K562 (cell line): ENCODE measurements at regions not wholly inside any gene's neighbourhood (a gene's known extent, or its start where the extent isn't known, plus 50 kb on each side); places are given as distances from the start of the nearest gene placed in this dataset.
A peak's percentile ranks its signal among the peaks of the same experiment; 100 is the strongest.

Source experiments
- BRCA1 ChIP-seq, 2 experiments: fragments of 450-650 bp in 1 of 2; sonication (generic) in 1 of 2; formaldehyde crosslinking in 1 of 2; IDR thresholded peaks; 2 replicates each; pipeline versions ENCODE4 v1.5.0 to v1.6.1; 2017 to 2020; ENCODE audit warnings: mild to moderate bottlenecking in 1 of 2, missing genetic modification reagents in 1 of 2
- CEBPB ChIP-seq: fragments of 450-650 bp; IDR thresholded peaks from 2 replicates; pipeline ENCODE4 v1.6.1; 2016; ENCODE audit warnings: missing genetic modification characterization, missing compliant biosample characterization
- FOXM1 ChIP-seq, 2 experiments: fragments of 450-650 bp in 1 of 2; sonication (generic) in 1 of 2; formaldehyde crosslinking in 1 of 2; IDR thresholded peaks; 2 replicates each; pipeline versions ENCODE4 v1.6.1 to v1.9.0; 2017 to 2022; ENCODE audit warnings: low read depth in 2 of 2, mild to moderate bottlenecking in 2 of 2, missing genetic modification reagents in 1 of 2, moderate library complexity in 1 of 2
- KLF1 ChIP-seq: fragments of 450-650 bp; IDR thresholded peaks from 2 replicates; pipeline ENCODE4 v1.6.1; 2016; ENCODE audit warnings: missing genetic modification characterization, missing compliant biosample characterization
- RBM25 ChIP-seq: fragments of 200-400 bp; formaldehyde crosslinking; IDR thresholded peaks from 2 replicates; pipeline ENCODE4 v1.6.1; 2018; ENCODE audit warnings: low read length, low read depth, moderate library complexity; ENCODE audit not compliant: severe bottlenecking
- REST ChIP-seq, 2 experiments: fragments of 450-650 bp; formaldehyde crosslinking in 1 of 2; IDR thresholded peaks; 2 replicates each; pipeline versions ENCODE4 v1.4.0 to v1.6.1; 2014 to 2020; ENCODE audit warnings: mild to moderate bottlenecking in 2 of 2, borderline replicate concordance in 1 of 2, low read depth in 1 of 2
- SNAPC5 ChIP-seq: fragments of 250-450 bp; sonication (Bioruptor Pico); IDR thresholded peaks from 2 replicates; pipeline ENCODE4 v1.8.0; 2021; ENCODE audit warnings: moderate library complexity, mild to moderate bottlenecking, inconsistent platforms
- ZNF282 ChIP-seq: sonication (generic); formaldehyde crosslinking; IDR thresholded peaks from 2 replicates; pipeline ENCODE4 v1.8.1; 2023; ENCODE audit warnings: missing genetic modification reagents
- ZZZ3 ChIP-seq: fragments of 450-650 bp; IDR thresholded peaks from 2 replicates; pipeline ENCODE4 v1.6.1; 2016; ENCODE audit warnings: antibody characterized with exemption, mild to moderate bottlenecking, moderate library complexity

GRCh38 chr3:177569193-177569592 is 371.9 kb upstream of the TBL1XR1 start:
- no peak for TF ChIP-seq ZNF282 (CRISPR knock-in tag)
- TF ChIP-seq REST (IDR thresholded peaks at IDR 0.05; ENCODE audit: borderline replicate concordance) = no peak
- TF ChIP-seq REST (CRISPR knock-in tag; IDR thresholded peaks at IDR 0.05; ENCODE audit: low read depth) = no peak
- no peak for TF ChIP-seq ZZZ3
- TF ChIP-seq BRCA1 (IDR thresholded peaks at IDR 0.05) = no peak
- no peak for TF ChIP-seq BRCA1 (CRISPR knock-in tag; IDR thresholded peaks at IDR 0.05)
- TF ChIP-seq RBM25 = no peak
- TF ChIP-seq FOXM1 (IDR thresholded peaks at IDR 0.05; ENCODE audit: low read depth) = no peak
- no peak for TF ChIP-seq FOXM1 (CRISPR knock-in tag; IDR thresholded peaks at IDR 0.05; ENCODE audit: low read depth)
- TF ChIP-seq CEBPB (tag) = peak; percentile 28; the same call in 1 of the 2 replicates
- no peak for TF ChIP-seq SNAPC5
- TF ChIP-seq KLF1 (tag) = no peak
